ENCODE measurements at regions not wholly inside any gene's neighbourhood (a gene's known extent, or its start where the extent isn't known, plus 50 kb on each side); places are given as distances from the start of the nearest gene placed in this dataset.
"Not testable (repeated sequence)": the region's sequence is repeated elsewhere in the genome, so short reads cannot be mapped to it uniquely, and the experiment has no call there.

- no peak for DNase-seq
Measured at GRCh38 chr3:159886050-159886449, 102.6 kb upstream of the IL12A start.

GRCh38 chr3:159886530-159886929 is 102.1 kb upstream of the IL12A start:
- DNase-seq = not testable (repeated sequence)

- DNase-seq = no peak
Measured at GRCh38 chr3:159887168-159887567, 101.5 kb upstream of the IL12A start.

GRCh38 chr3:159887911-159888310 is 100.7 kb upstream of the IL12A start:
- DNase-seq = no peak

- DNase-seq = no peak
Measured at GRCh38 chr3:159892171-159892795, 96.4 kb upstream of the IL12A start.

GRCh38 chr3:159892801-159893200 is 95.8 kb upstream of the IL12A start:
- no peak for DNase-seq

GRCh38 chr3:159894386-159894785 is 94.2 kb upstream of the IL12A start:
- no peak for DNase-seq

GRCh38 chr3:159895430-159895829 is 93.2 kb upstream of the IL12A start:
- no peak for DNase-seq

GRCh38 chr3:159896543-159896942 is 92.1 kb upstream of the IL12A start:
- DNase-seq = no peak

- no peak for DNase-seq
Measured at GRCh38 chr3:159897331-159898075, 91.1 kb upstream of the IL12A start.

- DNase-seq = no peak
Measured at GRCh38 chr3:159898147-159898546, 90.5 kb upstream of the IL12A start.

GRCh38 chr3:159899166-159899565 is 89.5 kb upstream of the IL12A start:
- DNase-seq = no peak

GRCh38 chr3:159902546-159903314 is 85.9 kb upstream of the IL12A start:
- no peak for DNase-seq

GRCh38 chr3:159904455-159904854 is 84.2 kb upstream of the IL12A start:
- no peak for DNase-seq

GRCh38 chr3:159904911-159905310 is 83.7 kb upstream of the IL12A start:
- DNase-seq = no peak

- DNase-seq = no peak
Measured at GRCh38 chr3:159907828-159908227, 80.8 kb upstream of the IL12A start.

- DNase-seq = no peak
Measured at GRCh38 chr3:159910991-159911663, 77.5 kb upstream of the IL12A start.

GRCh38 chr3:159911664-159912037 is 77.0 kb upstream of the IL12A start:
- no peak for DNase-seq

GRCh38 chr3:159913712-159914414 is 74.8 kb upstream of the IL12A start:
- DNase-seq = no peak

GRCh38 chr3:159914426-159914825 is 74.2 kb upstream of the IL12A start:
- DNase-seq = no peak

GRCh38 chr3:159916052-159916451 is 72.6 kb upstream of the IL12A start:
- no peak for DNase-seq

- no peak for DNase-seq
Measured at GRCh38 chr3:159917141-159917540, 71.5 kb upstream of the IL12A start.

- no peak for DNase-seq
Measured at GRCh38 chr3:159919873-159920272, 68.8 kb upstream of the IL12A start.
